HPDE6-E6E7 (cell line): ENCODE measurements at regions not wholly inside any gene's neighbourhood (a gene's known extent, or its start where the extent isn't known, plus 50 kb on each side); places are given as distances from the start of the nearest gene placed in this dataset.

Experiments used
- DNase-seq: peaks from one replicate; pipeline ENCODE4 v3.0.0; 2011; ENCODE audit warnings: missing footprints; ENCODE audit errors: extremely low spot score

GRCh38 chrX:78213331-78213730, 73.9 kb upstream of the TAF9B start:
- DNase-seq, result no peak

GRCh38 chrX:78199851-78200250, 60.4 kb upstream of the TAF9B start:
- peak; percentile 16 for DNase-seq
